Panc1 (cell line): ENCODE measurements at regions not wholly inside any gene's neighbourhood (a gene's known extent, or its start where the extent isn't known, plus 50 kb on each side); places are given as distances from the start of the nearest gene placed in this dataset.

Experiments
- ATAC-seq: fragments of 200-7000 bp; cut with Tn5 transposase; 2 replicates; pipeline ENCODE4 v1.9.1; 2020; ENCODE audit warnings: mild to moderate bottlenecking, moderate library complexity
- BruUV-seq: library from RNA; stranded (reverse); fragments of 400-500 nt; replicated peaks from 2 replicates; lab custom pipeline; 2021; lab: Mats Ljungman, UMichigan
- CTCF ChIA-PET: fragments of 300-600 bp; sonication (Branson Sonifier 250); formaldehyde crosslinking; loops from one replicate; lab custom pipeline; 2022; ENCODE audit warnings: antibody characterized with exemption; lab: Charles Lee
- POLR2A ChIA-PET: fragments of 300-600 bp; sonication (Branson Sonifier 250); formaldehyde crosslinking; loops from one replicate; lab custom pipeline; 2022; ENCODE audit warnings: antibody characterized with exemption; lab: Charles Lee
- DNase-seq: peaks from one replicate; pipeline ENCODE4 v3.0.0-alpha.2; 2010; ENCODE audit warnings: low read depth, low spot score
- H3K27ac ChIP-seq: 2 replicates; pipeline ENCODE4 v1.5.1; 2011; ENCODE audit warnings: mild to moderate bottlenecking, low read length, inconsistent platforms
- H3K27me3 ChIP-seq: fragments of 200-500 bp; sonication (Bioruptor generic); 2 replicates; pipeline ENCODE4 v1.6.0; 2014; ENCODE audit warnings: low read length, inconsistent platforms; ENCODE audit not compliant: control insufficient read depth, insufficient read depth
- H3K36me3 ChIP-seq: fragments of 200-500 bp; sonication (Bioruptor generic); 2 replicates; pipeline ENCODE4 v1.5.1; 2014; ENCODE audit warnings: inconsistent platforms, mild to moderate bottlenecking, low read length, moderate library complexity; ENCODE audit not compliant: control insufficient read depth, insufficient read depth
- H3K4me1 ChIP-seq: 2 replicates; pipeline ENCODE4 v1.5.1; 2011; ENCODE audit warnings: inconsistent platforms, mild to moderate bottlenecking, low read length, moderate library complexity; ENCODE audit not compliant: control insufficient read depth, insufficient read depth
- H3K4me3 ChIP-seq, 2 experiments: 2 replicates each; pipeline ENCODE4 v1.5.1; 2011 to 2012; ENCODE audit warnings: low read depth in 2 of 2, low read length in 2 of 2, mild to moderate bottlenecking in 2 of 2, inconsistent platforms in 1 of 2, moderate library complexity in 1 of 2
- H3K9me3 ChIP-seq: fragments of 200-500 bp; sonication (Bioruptor generic); 2 replicates; pipeline ENCODE4 v1.5.1; 2014; ENCODE audit warnings: low read depth, mild to moderate bottlenecking, inconsistent platforms, low read length, moderate library complexity; ENCODE audit not compliant: control insufficient read depth, insufficient read depth
- POLR2AphosphoS5 ChIP-seq: IDR thresholded peaks from 2 replicates; pipeline ENCODE4 v1.6.1; 2012; ENCODE audit warnings: mild to moderate bottlenecking, low read depth, low read length, moderate library complexity
- SIN3A ChIP-seq: IDR thresholded peaks from 2 replicates; pipeline ENCODE4 v1.6.1; 2012; ENCODE audit warnings: low read depth, mild to moderate bottlenecking, low read length, moderate library complexity, borderline replicate concordance; ENCODE audit not compliant: insufficient read depth
- TCF7L2 ChIP-seq: IDR thresholded peaks from 2 replicates; pipeline ENCODE4 v1.6.1; 2011; ENCODE audit warnings: mild to moderate bottlenecking, low read depth, low read length, inconsistent platforms
- in situ Hi-C: cut with HindIII; loops from 2 replicates; pipeline ENCODE4 v1.10.0; 2016; ENCODE audit warnings: low sequenced_read_pairs, low pct_unique_long_range_greater_than_20kb
- intact Hi-C: fragments of 100-400 bp; cut with micrococcal nuclease; formaldehyde crosslinking; loops from one replicate; pipeline ENCODE4 v1.10.0; 2022; ENCODE audit not compliant: unreplicated experiment
- TF ChIP-seq, protein P1 (sequence below), 2 experiments: IDR thresholded peaks; 2 replicates each; pipeline ENCODE4 v1.6.1; 2011 to 2012; ENCODE audit warnings: low read depth in 2 of 2, control low read depth in 1 of 2, low read length in 1 of 2, mild to moderate bottlenecking in 1 of 2, moderate library complexity in 1 of 2; ENCODE audit not compliant: insufficient read depth in 1 of 2
- TF ChIP-seq, protein P2 (sequence below): fragments of 450-650 bp; IDR thresholded peaks from 2 replicates; pipeline ENCODE4 v1.5.1; 2017; ENCODE audit warnings: mild to moderate bottlenecking

DNA sequence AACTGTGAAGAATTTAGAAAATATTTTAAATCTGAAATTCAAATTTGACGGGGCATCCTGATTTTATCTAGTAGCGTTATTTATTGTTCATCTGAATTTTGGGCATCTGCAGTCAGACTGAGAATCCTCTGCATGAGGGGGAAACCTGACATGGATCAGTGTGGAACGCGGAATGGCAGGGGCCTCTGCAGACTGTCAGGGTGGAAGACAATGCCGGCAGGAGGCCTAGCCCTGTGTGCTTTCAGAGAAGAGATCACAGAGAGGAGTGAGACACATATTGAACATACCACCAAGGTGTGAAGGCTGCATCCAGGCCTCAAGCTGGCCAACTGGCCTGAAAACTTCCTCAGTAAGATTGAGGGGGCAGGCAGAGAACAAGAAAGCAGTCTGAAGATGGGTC is 921.1 kb upstream of the GHITM start:
- CTCF ChIA-PET, result no interaction called here
- no peaks in the 10 kb centered on the region for H3K27me3 ChIP-seq
- no peak overlapping the region for H3K4me3 ChIP-seq
- DNase-seq, result no peak
- no peaks in the 10 kb centered on the region for H3K9me3 ChIP-seq
- in situ Hi-C loops, result no loop called here
- ATAC-seq, result no peak
- H3K4me1 ChIP-seq, result no peaks in the 10 kb centered on the region
- TF ChIP-seq, protein P1, sequence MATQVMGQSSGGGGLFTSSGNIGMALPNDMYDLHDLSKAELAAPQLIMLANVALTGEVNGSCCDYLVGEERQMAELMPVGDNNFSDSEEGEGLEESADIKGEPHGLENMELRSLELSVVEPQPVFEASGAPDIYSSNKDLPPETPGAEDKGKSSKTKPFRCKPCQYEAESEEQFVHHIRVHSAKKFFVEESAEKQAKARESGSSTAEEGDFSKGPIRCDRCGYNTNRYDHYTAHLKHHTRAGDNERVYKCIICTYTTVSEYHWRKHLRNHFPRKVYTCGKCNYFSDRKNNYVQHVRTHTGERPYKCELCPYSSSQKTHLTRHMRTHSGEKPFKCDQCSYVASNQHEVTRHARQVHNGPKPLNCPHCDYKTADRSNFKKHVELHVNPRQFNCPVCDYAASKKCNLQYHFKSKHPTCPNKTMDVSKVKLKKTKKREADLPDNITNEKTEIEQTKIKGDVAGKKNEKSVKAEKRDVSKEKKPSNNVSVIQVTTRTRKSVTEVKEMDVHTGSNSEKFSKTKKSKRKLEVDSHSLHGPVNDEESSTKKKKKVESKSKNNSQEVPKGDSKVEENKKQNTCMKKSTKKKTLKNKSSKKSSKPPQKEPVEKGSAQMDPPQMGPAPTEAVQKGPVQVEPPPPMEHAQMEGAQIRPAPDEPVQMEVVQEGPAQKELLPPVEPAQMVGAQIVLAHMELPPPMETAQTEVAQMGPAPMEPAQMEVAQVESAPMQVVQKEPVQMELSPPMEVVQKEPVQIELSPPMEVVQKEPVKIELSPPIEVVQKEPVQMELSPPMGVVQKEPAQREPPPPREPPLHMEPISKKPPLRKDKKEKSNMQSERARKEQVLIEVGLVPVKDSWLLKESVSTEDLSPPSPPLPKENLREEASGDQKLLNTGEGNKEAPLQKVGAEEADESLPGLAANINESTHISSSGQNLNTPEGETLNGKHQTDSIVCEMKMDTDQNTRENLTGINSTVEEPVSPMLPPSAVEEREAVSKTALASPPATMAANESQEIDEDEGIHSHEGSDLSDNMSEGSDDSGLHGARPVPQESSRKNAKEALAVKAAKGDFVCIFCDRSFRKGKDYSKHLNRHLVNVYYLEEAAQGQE (IDR thresholded peaks at IDR 0.05; ENCODE audit: insufficient read depth in 1 of 2, low read depth in 2 of 2, low read length in 1 of 2), result no peak
- TF ChIP-seq SIN3A (no peak), POLR2AphosphoS5 (no peak), TCF7L2 (no peak)
- TF ChIP-seq, protein P2, sequence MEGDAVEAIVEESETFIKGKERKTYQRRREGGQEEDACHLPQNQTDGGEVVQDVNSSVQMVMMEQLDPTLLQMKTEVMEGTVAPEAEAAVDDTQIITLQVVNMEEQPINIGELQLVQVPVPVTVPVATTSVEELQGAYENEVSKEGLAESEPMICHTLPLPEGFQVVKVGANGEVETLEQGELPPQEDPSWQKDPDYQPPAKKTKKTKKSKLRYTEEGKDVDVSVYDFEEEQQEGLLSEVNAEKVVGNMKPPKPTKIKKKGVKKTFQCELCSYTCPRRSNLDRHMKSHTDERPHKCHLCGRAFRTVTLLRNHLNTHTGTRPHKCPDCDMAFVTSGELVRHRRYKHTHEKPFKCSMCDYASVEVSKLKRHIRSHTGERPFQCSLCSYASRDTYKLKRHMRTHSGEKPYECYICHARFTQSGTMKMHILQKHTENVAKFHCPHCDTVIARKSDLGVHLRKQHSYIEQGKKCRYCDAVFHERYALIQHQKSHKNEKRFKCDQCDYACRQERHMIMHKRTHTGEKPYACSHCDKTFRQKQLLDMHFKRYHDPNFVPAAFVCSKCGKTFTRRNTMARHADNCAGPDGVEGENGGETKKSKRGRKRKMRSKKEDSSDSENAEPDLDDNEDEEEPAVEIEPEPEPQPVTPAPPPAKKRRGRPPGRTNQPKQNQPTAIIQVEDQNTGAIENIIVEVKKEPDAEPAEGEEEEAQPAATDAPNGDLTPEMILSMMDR, result no peak
- intact Hi-C loops, result no loop called here
- POLR2A ChIA-PET, result no interaction called here
- no peak overlapping the region for H3K27ac ChIP-seq
- H3K36me3 ChIP-seq, result no peaks in the 10 kb centered on the region
- BruUV-seq, result no TSS peak

DNA sequence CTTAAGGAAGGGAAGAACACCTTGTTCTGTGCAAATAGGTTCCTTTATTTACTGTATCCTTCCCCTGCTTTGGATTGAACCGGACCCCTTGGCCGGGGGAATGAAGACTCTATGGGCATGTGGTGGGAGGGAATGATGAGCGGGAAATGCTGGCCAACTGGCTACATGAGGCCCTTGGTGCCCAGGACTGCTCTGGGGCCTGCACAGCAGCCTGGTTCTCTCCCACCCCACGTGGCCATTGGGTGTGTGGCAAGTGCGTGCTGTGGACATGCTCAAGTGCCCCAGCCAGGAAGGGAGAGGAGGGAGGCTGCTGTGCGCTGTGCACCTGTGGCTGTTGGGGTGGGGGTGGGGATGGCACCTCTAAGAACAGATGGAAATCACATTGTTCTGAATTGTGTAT is 917.0 kb upstream of the GHITM start:
- no peaks in the 10 kb centered on the region for H3K9me3 ChIP-seq
- H3K36me3 ChIP-seq, result no peaks in the 10 kb centered on the region
- in situ Hi-C loops, result no loop called here
- DNase-seq, result no peak
- no peaks in the 10 kb centered on the region for H3K27me3 ChIP-seq
- intact Hi-C loops, result no loop called here
- no peak overlapping the region for H3K4me3 ChIP-seq
- ChIA-PET POLR2A (no interaction called here), CTCF (no interaction called here)
- TF ChIP-seq, protein P2, result no peak
- TF ChIP-seq, protein P1 (IDR thresholded peaks at IDR 0.05; ENCODE audit: insufficient read depth in 1 of 2, low read depth in 2 of 2, low read length in 1 of 2), result no peak
- no peak for TF ChIP-seq TCF7L2
- TF ChIP-seq SIN3A, result no peak
- TF ChIP-seq POLR2AphosphoS5, result no peak
- BruUV-seq, result no TSS peak
- no peaks in the 10 kb centered on the region for H3K4me1 ChIP-seq
- ATAC-seq, result no peak
- no peak overlapping the region for H3K27ac ChIP-seq
